ENCODE measurements at regions not wholly inside any gene's neighbourhood (a gene's known extent, or its start where the extent isn't known, plus 50 kb on each side); places are given as distances from the start of the nearest gene placed in this dataset.

GRCh38 chr6:14622909-14623505, 505.4 kb downstream of the CD83 start:
- no peak overlapping the region for H3K9ac ChIP-seq (ENCODE audit: insufficient read depth, low read depth, low read length)
- H3K36me3 ChIP-seq (replicated peaks in 1 of 2; ENCODE audit: control insufficient read depth in 1 of 2, insufficient read depth in 2 of 2, low read length in 2 of 2) = no peaks in the 10 kb centered on the region
- FAIRE-seq (peak; percentile 51), ATAC-seq (peak; percentile 16; the same call in 1 of the 3 replicates), DNase-seq (ENCODE audit: low spot score) (peak; percentile 20)
- peaks cover 38% of the 10 kb centered on the region for H3K4me1 ChIP-seq (ENCODE audit: insufficient read depth, low read length)
- H3K27me3 ChIP-seq (ENCODE audit: control insufficient read depth in 1 of 2, insufficient read depth in 2 of 2, low read length in 2 of 2) = peaks cover 0 to 4% of the 10 kb centered on the region in 2 experiments; a peak in 2 of 5 replicates
- in situ Hi-C loops (cut with HindIII; ENCODE audit: extremely low pct_ligation_motif_present, low pct_unique_long_range_greater_than_20kb) (no loop called here), intact Hi-C loops (cut with micrococcal nuclease; ENCODE audit: unreplicated experiment) (no loop called here)
- no TSS peak for BruUV-seq (replicated peaks)
- H3K27ac ChIP-seq (ENCODE audit: extremely low read length, insufficient read depth, low read length) = no peak overlapping the region
- H4K20me1 ChIP-seq (ENCODE audit: insufficient read depth, low read length) = no peaks in the 10 kb centered on the region
- ChIA-PET POLR2A (interaction anchor here (0.7 kb wide), 1 partner anchor 17 kb away, joined by 3 read pairs; no protein-coding TSS in a partner anchor), CTCF (ENCODE audit: low intra/inter-chr PET ratio, low total read pairs) (no interaction called here)
- no peak overlapping the region for H2AFZ ChIP-seq (ENCODE audit: low read length)
- H3K4me2 ChIP-seq (ENCODE audit: low read depth, low read length) = peak overlapping the region; percentile 57; the same call in 1 of the 2 replicates
- no peak overlapping the region for H3K4me3 ChIP-seq (replicated peaks in 1 of 3; ENCODE audit: insufficient read depth in 1 of 3, low read depth in 2 of 3, low read length in 3 of 3)
- no peaks in the 10 kb centered on the region for H3K9me3 ChIP-seq (ENCODE audit: low read length)
- WGBS (ENCODE audit: low lambda C conversion rate) = 23% methylated on average over 6 of the region's 6 CpGs
- no peaks in the 10 kb centered on the region for H3K79me2 ChIP-seq (ENCODE audit: insufficient read depth, low read length)
- TF ChIP-seq HNF4A (CRISPR knock-in tag; IDR thresholded peaks at IDR 0.05) (peak; percentile 45; the same call in 1 of the 2 replicates), ZNF569 (CRISPR knock-in tag; IDR thresholded peaks at IDR 0.05; ENCODE audit: borderline replicate concordance) (no peak), ZNF776 (CRISPR knock-in tag; IDR thresholded peaks at IDR 0.05) (no peak), ZNF616 (CRISPR knock-in tag; IDR thresholded peaks at IDR 0.05; ENCODE audit: low read depth) (no peak), GTF3A (CRISPR knock-in tag; conservative IDR thresholded peaks at IDR 0.05) (no peak), ZNF101 (CRISPR knock-in tag; IDR thresholded peaks at IDR 0.05; ENCODE audit: borderline replicate concordance, low read depth) (no peak), ZNF207 (IDR thresholded peaks at IDR 0.05; ENCODE audit: borderline replicate concordance) (no peak), SOX13 (IDR thresholded peaks at IDR 0.05) (no peak), SOX13 (CRISPR knock-in tag; conservative IDR thresholded peaks at IDR 0.05 in 1 of 2, IDR thresholded peaks at IDR 0.05 in 1 of 2) (peak in 1 of 2 experiments; percentile 49; a peak in 1 of 4 replicates), HNRNPK (IDR thresholded peaks at IDR 0.05; ENCODE audit: low read depth, low read length, poor library complexity, severe bottlenecking) (no peak), MATR3 (CRISPR knock-in tag; IDR thresholded peaks at IDR 0.05) (no peak), AHDC1 (CRISPR knock-in tag; IDR thresholded peaks at IDR 0.05; ENCODE audit: borderline replicate concordance) (no peak), GMEB2 (CRISPR knock-in tag; IDR thresholded peaks at IDR 0.05; ENCODE audit: low read depth) (no peak)
- TF ChIP-seq, protein P1, sequence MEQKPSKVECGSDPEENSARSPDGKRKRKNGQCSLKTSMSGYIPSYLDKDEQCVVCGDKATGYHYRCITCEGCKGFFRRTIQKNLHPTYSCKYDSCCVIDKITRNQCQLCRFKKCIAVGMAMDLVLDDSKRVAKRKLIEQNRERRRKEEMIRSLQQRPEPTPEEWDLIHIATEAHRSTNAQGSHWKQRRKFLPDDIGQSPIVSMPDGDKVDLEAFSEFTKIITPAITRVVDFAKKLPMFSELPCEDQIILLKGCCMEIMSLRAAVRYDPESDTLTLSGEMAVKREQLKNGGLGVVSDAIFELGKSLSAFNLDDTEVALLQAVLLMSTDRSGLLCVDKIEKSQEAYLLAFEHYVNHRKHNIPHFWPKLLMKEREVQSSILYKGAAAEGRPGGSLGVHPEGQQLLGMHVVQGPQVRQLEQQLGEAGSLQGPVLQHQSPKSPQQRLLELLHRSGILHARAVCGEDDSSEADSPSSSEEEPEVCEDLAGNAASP (CRISPR knock-in tag; IDR thresholded peaks at IDR 0.05; ENCODE audit: borderline replicate concordance) = no peak

All from HepG2 (cell line).